Thyroid gland (tissue), 4 donors: ENCODE measurements at regions not wholly inside any gene's neighbourhood (a gene's known extent, or its start where the extent isn't known, plus 50 kb on each side); places are given as distances from the start of the nearest gene placed in this dataset.

Experiments used
- POLR2A ChIP-seq, 2 donors: fragments of 450-650 bp; IDR thresholded peaks; one replicate each; pipeline ENCODE4 v1.6.1; 2017; ENCODE audit warnings: antibody characterized with exemption in 2 of 2, mild to moderate bottlenecking in 2 of 2, moderate library complexity in 1 of 2
- TF ChIP-seq, protein P1 (sequence below), 6 experiments: fragments of 200-600 bp in 3 of 6; fragments of 450-650 bp in 3 of 6; sonication (generic) in 3 of 6; IDR thresholded peaks; one replicate each; pipeline ENCODE4 v1.5.1; 2016 to 2019; ENCODE audit warnings: antibody characterized with exemption in 6 of 6, mild to moderate bottlenecking in 2 of 6, inconsistent platforms in 1 of 6, moderate library complexity in 1 of 6

DNA sequence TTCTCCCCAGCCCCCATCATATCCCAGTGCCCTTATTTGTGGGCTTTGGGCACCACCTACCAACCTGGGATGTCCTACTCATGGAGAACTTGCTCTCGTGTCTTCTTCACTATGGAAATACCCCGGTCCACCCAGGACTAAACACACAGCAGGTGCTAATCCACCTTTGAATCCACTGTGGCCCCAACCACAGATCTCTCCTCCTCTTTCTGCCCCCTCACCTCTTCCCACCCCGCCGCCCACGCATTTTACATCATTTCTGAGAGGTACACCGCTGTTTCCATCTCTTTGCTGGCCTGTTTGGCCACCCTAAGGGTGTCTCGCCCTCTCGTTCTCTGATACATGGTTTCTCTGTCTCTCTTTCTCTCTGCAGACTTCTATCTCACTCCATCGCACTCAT lies 82.5 kb upstream of the CTNNBL1 start:
- TF ChIP-seq POLR2A (IDR thresholded peaks at IDR 0.05), result no peak
- TF ChIP-seq, protein P1, sequence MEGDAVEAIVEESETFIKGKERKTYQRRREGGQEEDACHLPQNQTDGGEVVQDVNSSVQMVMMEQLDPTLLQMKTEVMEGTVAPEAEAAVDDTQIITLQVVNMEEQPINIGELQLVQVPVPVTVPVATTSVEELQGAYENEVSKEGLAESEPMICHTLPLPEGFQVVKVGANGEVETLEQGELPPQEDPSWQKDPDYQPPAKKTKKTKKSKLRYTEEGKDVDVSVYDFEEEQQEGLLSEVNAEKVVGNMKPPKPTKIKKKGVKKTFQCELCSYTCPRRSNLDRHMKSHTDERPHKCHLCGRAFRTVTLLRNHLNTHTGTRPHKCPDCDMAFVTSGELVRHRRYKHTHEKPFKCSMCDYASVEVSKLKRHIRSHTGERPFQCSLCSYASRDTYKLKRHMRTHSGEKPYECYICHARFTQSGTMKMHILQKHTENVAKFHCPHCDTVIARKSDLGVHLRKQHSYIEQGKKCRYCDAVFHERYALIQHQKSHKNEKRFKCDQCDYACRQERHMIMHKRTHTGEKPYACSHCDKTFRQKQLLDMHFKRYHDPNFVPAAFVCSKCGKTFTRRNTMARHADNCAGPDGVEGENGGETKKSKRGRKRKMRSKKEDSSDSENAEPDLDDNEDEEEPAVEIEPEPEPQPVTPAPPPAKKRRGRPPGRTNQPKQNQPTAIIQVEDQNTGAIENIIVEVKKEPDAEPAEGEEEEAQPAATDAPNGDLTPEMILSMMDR (IDR thresholded peaks at IDR 0.05), result no peak
